Fibroblast of lung (primary cell): ENCODE measurements at regions not wholly inside any gene's neighbourhood (a gene's known extent, or its start where the extent isn't known, plus 50 kb on each side); places are given as distances from the start of the nearest gene placed in this dataset.

Source experiments
- CTCF ChIP-seq, 2 donors: IDR thresholded peaks in 1 of 2; conservative IDR thresholded peaks in 1 of 2; 1 replicate in 1 of 2; 2 replicates in 1 of 2; pipeline ENCODE4 v1.5.1; 2011 to 2012; ENCODE audit warnings: low read length in 2 of 2, control low read depth in 1 of 2, inconsistent platforms in 1 of 2, low read depth in 1 of 2, mild to moderate bottlenecking in 1 of 2
- EZH2 ChIP-seq: IDR thresholded peaks from 2 replicates; pipeline ENCODE4 v1.5.1; 2012; ENCODE audit warnings: low read length, control low read depth, mild to moderate bottlenecking; ENCODE audit errors: missing control alignments

- no peak for TF ChIP-seq CTCF (conservative IDR thresholded peaks at IDR 0.05 in 1 of 2, IDR thresholded peaks at IDR 0.05 in 1 of 2; ENCODE audit: low read depth in 1 of 2, low read length in 2 of 2)
- TF ChIP-seq EZH2, result no peak
Observed at GRCh38 chr2:17380003-17380402, 138.2 kb downstream of the RAD51AP2 start.
